ENCODE measurements at regions not wholly inside any gene's neighbourhood (a gene's known extent, or its start where the extent isn't known, plus 50 kb on each side); places are given as distances from the start of the nearest gene placed in this dataset.

- TF ChIP-seq CTCF (IDR thresholded peaks at IDR 0.05; ENCODE audit: poor library complexity) (no peak), EZH2phosphoT487 (IDR thresholded peaks at IDR 0.05; ENCODE audit: low read depth, severe bottlenecking, unreplicated experiment) (no peak)
Observed at GRCh38 chr2:16999347-17000183, 333.9 kb upstream of the CYRIA start.

Measured in hepatocyte (in vitro differentiated cells).